Neural crest cell (in vitro differentiated cells): ENCODE measurements at regions not wholly inside any gene's neighbourhood (a gene's known extent, or its start where the extent isn't known, plus 50 kb on each side); places are given as distances from the start of the nearest gene placed in this dataset.

Source experiments
- DNase-seq: peaks from one replicate; pipeline ENCODE4 v3.0.0; 2021; ENCODE audit warnings: low read depth, mixed read lengths, low spot score
- H3K27ac Mint-ChIP-seq: one replicate; pipeline ENCODE4 v1.8.0; 2021; ENCODE audit warnings: mild to moderate bottlenecking, mixed read lengths; ENCODE audit not compliant: unreplicated experiment
- H3K27me3 Mint-ChIP-seq: 2 replicates; pipeline ENCODE4 v1.8.0; 2021; ENCODE audit warnings: low read depth, mild to moderate bottlenecking, mixed read lengths
- H3K36me3 Mint-ChIP-seq: 2 replicates; pipeline ENCODE4 v1.8.0; 2021; ENCODE audit warnings: low read depth, mild to moderate bottlenecking, mixed read lengths
- H3K4me1 Mint-ChIP-seq: 2 replicates; pipeline ENCODE4 v1.8.0; 2021; ENCODE audit warnings: mixed read lengths
- H3K4me3 Mint-ChIP-seq: one replicate; pipeline ENCODE4 v1.8.0; 2021; ENCODE audit warnings: mild to moderate bottlenecking, mixed read lengths
- H3K9me3 Mint-ChIP-seq: 2 replicates; pipeline ENCODE4 v1.8.0; 2021; ENCODE audit warnings: mixed read lengths
- TF ChIP-seq, protein P1 (sequence below): fragments of 200-600 bp; sonication (generic); conservative IDR thresholded peaks from 2 replicates; pipeline ENCODE4 v1.5.0; 2021; ENCODE audit warnings: antibody characterized with exemption, mild to moderate bottlenecking

GRCh38 chr3:102577082-102577789, 142.4 kb downstream of the ZPLD1 start:
- Mint-ChIP-seq H3K27me3 (peaks cover 4% of the 10 kb centered on the region), H3K27ac (no peak overlapping the region), H3K9me3 (no peaks in the 10 kb centered on the region), H3K4me3 (no peak overlapping the region), H3K36me3 (no peaks in the 10 kb centered on the region), H3K4me1 (no peaks in the 10 kb centered on the region)
- TF ChIP-seq, protein P1, sequence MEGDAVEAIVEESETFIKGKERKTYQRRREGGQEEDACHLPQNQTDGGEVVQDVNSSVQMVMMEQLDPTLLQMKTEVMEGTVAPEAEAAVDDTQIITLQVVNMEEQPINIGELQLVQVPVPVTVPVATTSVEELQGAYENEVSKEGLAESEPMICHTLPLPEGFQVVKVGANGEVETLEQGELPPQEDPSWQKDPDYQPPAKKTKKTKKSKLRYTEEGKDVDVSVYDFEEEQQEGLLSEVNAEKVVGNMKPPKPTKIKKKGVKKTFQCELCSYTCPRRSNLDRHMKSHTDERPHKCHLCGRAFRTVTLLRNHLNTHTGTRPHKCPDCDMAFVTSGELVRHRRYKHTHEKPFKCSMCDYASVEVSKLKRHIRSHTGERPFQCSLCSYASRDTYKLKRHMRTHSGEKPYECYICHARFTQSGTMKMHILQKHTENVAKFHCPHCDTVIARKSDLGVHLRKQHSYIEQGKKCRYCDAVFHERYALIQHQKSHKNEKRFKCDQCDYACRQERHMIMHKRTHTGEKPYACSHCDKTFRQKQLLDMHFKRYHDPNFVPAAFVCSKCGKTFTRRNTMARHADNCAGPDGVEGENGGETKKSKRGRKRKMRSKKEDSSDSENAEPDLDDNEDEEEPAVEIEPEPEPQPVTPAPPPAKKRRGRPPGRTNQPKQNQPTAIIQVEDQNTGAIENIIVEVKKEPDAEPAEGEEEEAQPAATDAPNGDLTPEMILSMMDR: no peak
- DNase-seq: no peak

GRCh38 chr3:102580760-102581159, 145.9 kb downstream of the ZPLD1 start:
- TF ChIP-seq, protein P1: no peak

GRCh38 chr3:102586485-102586884, 151.7 kb downstream of the ZPLD1 start:
- peaks cover 4% of the 10 kb centered on the region for H3K27me3 Mint-ChIP-seq
- TF ChIP-seq, protein P1: no peak
- DNase-seq: no peak
- no peaks in the 10 kb centered on the region for H3K36me3 Mint-ChIP-seq
- no peaks in the 10 kb centered on the region for H3K4me1 Mint-ChIP-seq
- no peak overlapping the region for H3K4me3 Mint-ChIP-seq
- H3K27ac Mint-ChIP-seq: no peak overlapping the region
- no peaks in the 10 kb centered on the region for H3K9me3 Mint-ChIP-seq

More at GRCh38 chr3:102580760-102581159, 145.9 kb downstream of the ZPLD1 start:
- Mint-ChIP-seq H3K4me3 (no peak overlapping the region), H3K4me1 (no peaks in the 10 kb centered on the region), H3K27me3 (peaks cover 4% of the 10 kb centered on the region), H3K36me3 (no peaks in the 10 kb centered on the region), H3K9me3 (no peaks in the 10 kb centered on the region), H3K27ac (no peak overlapping the region)
- DNase-seq: no peak

- H3K4me3 Mint-ChIP-seq: no peak overlapping the region
- TF ChIP-seq, protein P1: no peak
Observed at GRCh38 chr3:102593812-102594602, 159.2 kb downstream of the ZPLD1 start.

GRCh38 chr3:102595057-102595456, 160.2 kb downstream of the ZPLD1 start:
- no peak for DNase-seq
- H3K36me3 Mint-ChIP-seq: no peaks in the 10 kb centered on the region
- no peak overlapping the region for H3K27ac Mint-ChIP-seq
- no peaks in the 10 kb centered on the region for H3K27me3 Mint-ChIP-seq
- no peaks in the 10 kb centered on the region for H3K9me3 Mint-ChIP-seq
- no peak overlapping the region for H3K4me3 Mint-ChIP-seq
- TF ChIP-seq, protein P1: no peak
- H3K4me1 Mint-ChIP-seq: no peaks in the 10 kb centered on the region

More at GRCh38 chr3:102593812-102594602, 159.2 kb downstream of the ZPLD1 start:
- Mint-ChIP-seq H3K9me3 (no peaks in the 10 kb centered on the region), H3K36me3 (no peaks in the 10 kb centered on the region), H3K27me3 (no peaks in the 10 kb centered on the region), H3K27ac (no peak overlapping the region), H3K4me1 (no peaks in the 10 kb centered on the region)
- DNase-seq: no peak
